ENCODE measurements at regions not wholly inside any gene's neighbourhood (a gene's known extent, or its start where the extent isn't known, plus 50 kb on each side); places are given as distances from the start of the nearest gene placed in this dataset.

DNA sequence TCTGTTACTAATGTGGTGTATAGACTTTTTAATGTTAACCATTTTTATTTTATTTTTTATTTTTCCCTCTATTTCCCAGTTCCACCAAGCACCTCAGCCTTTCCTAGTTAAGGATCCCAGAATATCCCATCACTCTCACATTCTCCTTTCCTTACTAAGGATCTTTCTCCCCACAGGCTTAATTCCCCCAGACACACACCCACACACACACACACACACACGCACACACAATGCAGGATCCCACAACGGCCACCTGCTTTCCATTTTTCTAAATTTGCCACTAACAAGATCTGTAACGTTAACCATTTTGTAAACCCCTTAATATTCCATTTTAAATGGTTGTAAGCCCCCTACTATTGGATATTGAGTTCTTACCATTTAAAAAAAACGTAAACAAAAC is 404.1 kb downstream of the ZIC1 start:
- TF ChIP-seq, protein P1, sequence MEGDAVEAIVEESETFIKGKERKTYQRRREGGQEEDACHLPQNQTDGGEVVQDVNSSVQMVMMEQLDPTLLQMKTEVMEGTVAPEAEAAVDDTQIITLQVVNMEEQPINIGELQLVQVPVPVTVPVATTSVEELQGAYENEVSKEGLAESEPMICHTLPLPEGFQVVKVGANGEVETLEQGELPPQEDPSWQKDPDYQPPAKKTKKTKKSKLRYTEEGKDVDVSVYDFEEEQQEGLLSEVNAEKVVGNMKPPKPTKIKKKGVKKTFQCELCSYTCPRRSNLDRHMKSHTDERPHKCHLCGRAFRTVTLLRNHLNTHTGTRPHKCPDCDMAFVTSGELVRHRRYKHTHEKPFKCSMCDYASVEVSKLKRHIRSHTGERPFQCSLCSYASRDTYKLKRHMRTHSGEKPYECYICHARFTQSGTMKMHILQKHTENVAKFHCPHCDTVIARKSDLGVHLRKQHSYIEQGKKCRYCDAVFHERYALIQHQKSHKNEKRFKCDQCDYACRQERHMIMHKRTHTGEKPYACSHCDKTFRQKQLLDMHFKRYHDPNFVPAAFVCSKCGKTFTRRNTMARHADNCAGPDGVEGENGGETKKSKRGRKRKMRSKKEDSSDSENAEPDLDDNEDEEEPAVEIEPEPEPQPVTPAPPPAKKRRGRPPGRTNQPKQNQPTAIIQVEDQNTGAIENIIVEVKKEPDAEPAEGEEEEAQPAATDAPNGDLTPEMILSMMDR (IDR thresholded peaks at IDR 0.05), result no peak
- no peak for TF ChIP-seq POLR2A (IDR thresholded peaks at IDR 0.05)
